ENCODE measurements at regions not wholly inside any gene's neighbourhood (a gene's known extent, or its start where the extent isn't known, plus 50 kb on each side); places are given as distances from the start of the nearest gene placed in this dataset.
"Not testable (repeated sequence)": the region's sequence is repeated elsewhere in the genome, so short reads cannot be mapped to it uniquely, and the experiment has no call there.

DNA sequence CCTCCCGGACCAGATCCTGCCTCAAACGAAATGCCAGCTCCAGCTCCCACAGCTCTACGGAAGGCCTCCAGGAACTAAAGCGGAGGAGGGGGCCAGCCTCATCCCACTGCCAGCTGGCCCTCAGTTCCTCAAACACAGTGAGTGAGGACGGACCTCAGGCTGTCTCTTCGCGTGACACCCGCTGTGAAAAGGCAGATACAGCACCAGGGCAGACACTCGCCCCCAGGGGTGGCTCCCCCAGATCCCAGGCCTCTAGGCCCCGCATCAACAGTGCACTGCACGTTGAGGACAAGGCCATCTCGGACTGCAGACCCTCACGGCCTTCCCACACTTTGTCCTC lies 149.9 kb upstream of the C1QTNF3 start:
- TF ChIP-seq SMC3 (conservative IDR thresholded peaks at IDR 0.05; ENCODE audit: insufficient read depth, low read depth, low read length); PCBP1 (IDR thresholded peaks at IDR 0.05; ENCODE audit: low read depth, low read length, poor library complexity, severe bottlenecking); HIVEP1 (CRISPR knock-in tag; IDR thresholded peaks at IDR 0.05); ZNF311 (CRISPR knock-in tag; IDR thresholded peaks at IDR 0.05); ERF (CRISPR knock-in tag; IDR thresholded peaks at IDR 0.05); SRSF1 (IDR thresholded peaks at IDR 0.05; ENCODE audit: low read depth, low read length): not testable (repeated sequence)
- TF ChIP-seq, protein P1, sequence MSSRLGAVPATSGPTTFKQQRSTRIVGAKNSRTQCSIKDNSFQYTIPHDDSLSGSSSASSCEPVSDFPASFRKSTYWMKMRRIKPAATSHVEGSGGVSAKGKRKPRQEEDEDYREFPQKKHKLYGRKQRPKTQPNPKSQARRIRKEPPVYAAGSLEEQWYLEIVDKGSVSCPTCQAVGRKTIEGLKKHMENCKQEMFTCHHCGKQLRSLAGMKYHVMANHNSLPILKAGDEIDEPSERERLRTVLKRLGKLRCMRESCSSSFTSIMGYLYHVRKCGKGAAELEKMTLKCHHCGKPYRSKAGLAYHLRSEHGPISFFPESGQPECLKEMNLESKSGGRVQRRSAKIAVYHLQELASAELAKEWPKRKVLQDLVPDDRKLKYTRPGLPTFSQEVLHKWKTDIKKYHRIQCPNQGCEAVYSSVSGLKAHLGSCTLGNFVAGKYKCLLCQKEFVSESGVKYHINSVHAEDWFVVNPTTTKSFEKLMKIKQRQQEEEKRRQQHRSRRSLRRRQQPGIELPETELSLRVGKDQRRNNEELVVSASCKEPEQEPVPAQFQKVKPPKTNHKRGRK (tag; IDR thresholded peaks at IDR 0.05): not testable (repeated sequence)

Data from K562 (cell line).